Stimulated activated naive CD8-positive, alpha-beta T cell treated with anti-CD3 and anti-CD28 coated beads, Interleukin-15, Interleukin-2, amounts not matched to agents 100 U/mL and 50 U/mL, for 24 hours (primary cell): ENCODE measurements at regions not wholly inside any gene's neighbourhood (a gene's known extent, or its start where the extent isn't known, plus 50 kb on each side); places are given as distances from the start of the nearest gene placed in this dataset.

ENCODE experiments used
- ATAC-seq: fragments of 150-1000 bp; cut with Tn5 transposase; one replicate; pipeline ENCODE4 v1.10.0; 2021
- DNase-seq: peaks from one replicate; pipeline ENCODE4 v3.0.0; 2021

GRCh38 chr9:86830356-86830755, 117.0 kb downstream of the GAS1 start:
- ATAC-seq (no peak), DNase-seq (no peak)

- DNase-seq (no peak), ATAC-seq (no peak)
Observed at GRCh38 chr9:86829496-86830046, 117.7 kb downstream of the GAS1 start.

GRCh38 chr9:86828631-86829030, 118.7 kb downstream of the GAS1 start:
- no peak for ATAC-seq
- no peak for DNase-seq

- ATAC-seq (no peak), DNase-seq (no peak)
Observed at GRCh38 chr9:86827893-86828292, 119.4 kb downstream of the GAS1 start.

- no peak for ATAC-seq
- no peak for DNase-seq
Observed at GRCh38 chr9:86825299-86825698, 122.0 kb downstream of the GAS1 start.

- no peak for DNase-seq
Observed at GRCh38 chr9:86822006-86822801, 125.1 kb downstream of the GAS1 start.

GRCh38 chr9:86821006-86821845, 126.1 kb downstream of the GAS1 start:
- ATAC-seq (no peak), DNase-seq (no peak)

More at GRCh38 chr9:86822006-86822801, 125.1 kb downstream of the GAS1 start:
- no peak for ATAC-seq

GRCh38 chr9:86819552-86819951, 127.8 kb downstream of the GAS1 start:
- ATAC-seq: no peak
- no peak for DNase-seq

- ATAC-seq (no peak), DNase-seq (no peak)
Observed at GRCh38 chr9:86818636-86819035, 128.7 kb downstream of the GAS1 start.

GRCh38 chr9:86816868-86817267, 130.4 kb downstream of the GAS1 start:
- DNase-seq: no peak
- ATAC-seq: no peak

GRCh38 chr9:86816366-86816765, 130.9 kb downstream of the GAS1 start:
- ATAC-seq: no peak
- DNase-seq: no peak

- DNase-seq (no peak), ATAC-seq (no peak)
Observed at GRCh38 chr9:86812616-86813015, 134.7 kb downstream of the GAS1 start.

GRCh38 chr9:86809759-86810367, 137.4 kb downstream of the GAS1 start:
- DNase-seq (no peak), ATAC-seq (no peak)

GRCh38 chr9:86809151-86809550, 138.2 kb downstream of the GAS1 start:
- ATAC-seq (no peak), DNase-seq (no peak)

GRCh38 chr9:86807367-86807976, 139.8 kb downstream of the GAS1 start:
- ATAC-seq: no peak

GRCh38 chr9:86804011-86804410, 143.3 kb downstream of the GAS1 start:
- DNase-seq (no peak), ATAC-seq (no peak)

More at GRCh38 chr9:86807367-86807976, 139.8 kb downstream of the GAS1 start:
- no peak for DNase-seq

GRCh38 chr9:86802900-86803673, 144.2 kb downstream of the GAS1 start:
- ATAC-seq: no peak
- DNase-seq: no peak

- no peak for ATAC-seq
- DNase-seq: no peak
Observed at GRCh38 chr9:86801246-86801645, 146.1 kb downstream of the GAS1 start.

- ATAC-seq (no peak), DNase-seq (no peak)
Observed at GRCh38 chr9:86800681-86801080, 146.6 kb downstream of the GAS1 start.

GRCh38 chr9:86798966-86799365, 148.3 kb downstream of the GAS1 start:
- DNase-seq (no peak), ATAC-seq (no peak)

- ATAC-seq: no peak
- no peak for DNase-seq
Observed at GRCh38 chr9:86796666-86797065, 150.6 kb downstream of the GAS1 start.
